Esophagus squamous epithelium (tissue), 4 donors: ENCODE measurements at regions not wholly inside any gene's neighbourhood (a gene's known extent, or its start where the extent isn't known, plus 50 kb on each side); places are given as distances from the start of the nearest gene placed in this dataset.

Source experiments
- POLR2A ChIP-seq, 4 donors: fragments of 450-650 bp; IDR thresholded peaks; one replicate each; pipeline ENCODE4 v1.6.1; 2017; ENCODE audit warnings: antibody characterized with exemption in 4 of 4, mild to moderate bottlenecking in 4 of 4, moderate library complexity in 3 of 4
- TF ChIP-seq, protein P1 (sequence below), 6 experiments: fragments of 450-650 bp in 4 of 6; fragments of 200-600 bp in 2 of 6; sonication (generic) in 2 of 6; IDR thresholded peaks; one replicate each; pipeline ENCODE4 v1.5.1; 2016 to 2019; ENCODE audit warnings: antibody characterized with exemption in 6 of 6, mild to moderate bottlenecking in 4 of 6, moderate library complexity in 4 of 6

DNA sequence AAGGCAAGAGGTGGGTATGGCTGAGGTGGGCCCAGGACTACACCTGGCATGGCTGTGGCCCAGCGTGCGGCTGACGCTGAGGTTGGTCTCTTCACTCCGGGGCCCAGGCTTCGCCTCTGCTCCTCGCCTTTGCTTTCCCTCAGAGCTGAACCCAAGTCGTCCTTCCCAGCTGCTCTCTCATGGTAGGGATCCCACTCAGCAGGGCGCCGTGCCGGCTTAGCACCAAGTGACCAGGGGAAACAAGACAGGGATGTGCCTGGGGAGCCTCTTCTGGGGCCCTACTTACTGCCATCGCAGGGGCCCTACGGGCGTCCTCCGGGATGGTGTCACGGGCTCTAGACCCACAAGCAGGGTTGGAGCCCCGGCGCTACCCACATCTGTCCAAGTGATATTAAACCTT lies 138.1 kb upstream of the ALKAL2 start:
- TF ChIP-seq, protein P1, sequence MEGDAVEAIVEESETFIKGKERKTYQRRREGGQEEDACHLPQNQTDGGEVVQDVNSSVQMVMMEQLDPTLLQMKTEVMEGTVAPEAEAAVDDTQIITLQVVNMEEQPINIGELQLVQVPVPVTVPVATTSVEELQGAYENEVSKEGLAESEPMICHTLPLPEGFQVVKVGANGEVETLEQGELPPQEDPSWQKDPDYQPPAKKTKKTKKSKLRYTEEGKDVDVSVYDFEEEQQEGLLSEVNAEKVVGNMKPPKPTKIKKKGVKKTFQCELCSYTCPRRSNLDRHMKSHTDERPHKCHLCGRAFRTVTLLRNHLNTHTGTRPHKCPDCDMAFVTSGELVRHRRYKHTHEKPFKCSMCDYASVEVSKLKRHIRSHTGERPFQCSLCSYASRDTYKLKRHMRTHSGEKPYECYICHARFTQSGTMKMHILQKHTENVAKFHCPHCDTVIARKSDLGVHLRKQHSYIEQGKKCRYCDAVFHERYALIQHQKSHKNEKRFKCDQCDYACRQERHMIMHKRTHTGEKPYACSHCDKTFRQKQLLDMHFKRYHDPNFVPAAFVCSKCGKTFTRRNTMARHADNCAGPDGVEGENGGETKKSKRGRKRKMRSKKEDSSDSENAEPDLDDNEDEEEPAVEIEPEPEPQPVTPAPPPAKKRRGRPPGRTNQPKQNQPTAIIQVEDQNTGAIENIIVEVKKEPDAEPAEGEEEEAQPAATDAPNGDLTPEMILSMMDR (IDR thresholded peaks at IDR 0.05), result no peak
- no peak for TF ChIP-seq POLR2A (IDR thresholded peaks at IDR 0.05)
